ENCODE measurements at regions not wholly inside any gene's neighbourhood (a gene's known extent, or its start where the extent isn't known, plus 50 kb on each side); places are given as distances from the start of the nearest gene placed in this dataset.
A peak's percentile ranks its signal among the peaks of the same experiment; 100 is the strongest.

DNA sequence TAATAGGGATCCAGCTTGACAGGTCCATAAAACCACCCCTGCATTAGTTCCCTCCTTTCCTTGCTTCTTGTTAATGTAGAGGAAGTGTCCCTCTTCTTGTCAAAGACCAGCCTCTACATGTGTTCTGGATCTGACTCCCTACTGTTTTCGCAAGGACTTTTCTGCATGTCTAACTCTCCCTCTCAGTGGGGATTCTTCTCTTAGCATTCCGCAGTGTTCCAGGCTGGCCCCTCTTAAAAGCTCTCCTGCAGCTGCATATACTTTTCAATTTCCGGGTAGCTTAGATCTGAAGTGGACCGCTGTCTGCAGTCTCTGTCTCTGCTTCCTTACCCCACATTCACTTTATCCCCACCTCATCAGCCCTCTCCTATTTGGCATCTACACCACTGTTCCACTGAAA is 96.1 kb upstream of the MAN1A1 start:
- CTCF ChIA-PET: interaction anchor here (0.6 to 0.9 kb wide), 2 partner anchors 297 to 494 kb away, joined by 3 read pairs; no protein-coding TSS in a partner anchor
- H3K27ac Mint-ChIP-seq (ENCODE audit: low read depth, unreplicated experiment): no peak overlapping the region

DNA sequence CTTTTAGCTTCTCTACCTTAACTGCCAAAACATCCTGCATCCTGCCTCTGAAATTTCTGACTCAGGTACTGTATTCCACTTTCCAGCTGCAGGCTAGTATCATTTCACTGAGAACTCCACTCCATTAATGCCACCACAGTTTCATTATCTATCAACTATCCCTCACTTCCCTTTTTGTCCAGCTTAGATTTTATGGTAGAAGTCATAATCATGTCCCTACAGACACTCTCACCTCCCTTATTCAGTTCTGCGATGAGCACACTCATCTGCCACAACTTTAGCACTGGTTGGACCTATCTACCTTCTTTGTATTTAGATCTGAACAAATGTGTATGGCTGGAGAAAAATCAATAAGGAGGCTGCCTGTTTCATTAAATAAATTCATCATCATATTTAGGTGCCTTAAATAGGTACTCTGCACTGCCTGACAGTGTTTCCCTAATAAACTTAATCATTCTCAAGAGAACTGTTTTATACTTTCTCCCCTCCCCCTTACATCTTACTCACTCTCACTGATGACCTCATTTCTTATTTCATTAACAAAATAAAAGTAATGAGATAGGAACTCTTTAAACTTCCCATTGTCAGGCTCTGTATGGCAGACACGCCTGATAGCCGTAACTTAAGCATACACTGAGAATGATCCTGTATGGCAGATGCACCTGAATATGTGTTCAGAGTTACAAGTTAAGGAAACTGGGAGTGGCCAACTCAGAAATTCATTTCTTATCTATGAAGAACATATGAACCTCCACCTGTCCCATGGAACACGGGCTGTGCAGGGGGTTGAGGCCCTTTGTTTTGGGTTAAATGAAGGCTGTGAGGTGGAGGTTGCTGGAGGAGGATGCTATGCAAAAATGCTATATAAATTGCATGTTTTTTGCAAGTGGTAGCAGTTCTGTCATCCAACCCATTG is 95.3 kb upstream of the MAN1A1 start:
- DNase-seq (ENCODE audit: unreplicated experiment): no peak
- Mint-ChIP-seq H3K36me3 (ENCODE audit: insufficient read depth, unreplicated experiment) (no peaks in the 10 kb centered on the region), H3K27me3 (ENCODE audit: insufficient read depth, unreplicated experiment) (no peaks in the 10 kb centered on the region), H3K4me3 (ENCODE audit: unreplicated experiment) (no peak overlapping the region), H3K27ac (ENCODE audit: low read depth, unreplicated experiment) (no peak overlapping the region), H3K9me3 (ENCODE audit: unreplicated experiment) (no peaks in the 10 kb centered on the region), H3K4me1 (ENCODE audit: insufficient read depth, unreplicated experiment) (peaks cover 25% of the 10 kb centered on the region)
- BruUV-seq (replicated peaks): no TSS peak
- TF ChIP-seq, protein P1, sequence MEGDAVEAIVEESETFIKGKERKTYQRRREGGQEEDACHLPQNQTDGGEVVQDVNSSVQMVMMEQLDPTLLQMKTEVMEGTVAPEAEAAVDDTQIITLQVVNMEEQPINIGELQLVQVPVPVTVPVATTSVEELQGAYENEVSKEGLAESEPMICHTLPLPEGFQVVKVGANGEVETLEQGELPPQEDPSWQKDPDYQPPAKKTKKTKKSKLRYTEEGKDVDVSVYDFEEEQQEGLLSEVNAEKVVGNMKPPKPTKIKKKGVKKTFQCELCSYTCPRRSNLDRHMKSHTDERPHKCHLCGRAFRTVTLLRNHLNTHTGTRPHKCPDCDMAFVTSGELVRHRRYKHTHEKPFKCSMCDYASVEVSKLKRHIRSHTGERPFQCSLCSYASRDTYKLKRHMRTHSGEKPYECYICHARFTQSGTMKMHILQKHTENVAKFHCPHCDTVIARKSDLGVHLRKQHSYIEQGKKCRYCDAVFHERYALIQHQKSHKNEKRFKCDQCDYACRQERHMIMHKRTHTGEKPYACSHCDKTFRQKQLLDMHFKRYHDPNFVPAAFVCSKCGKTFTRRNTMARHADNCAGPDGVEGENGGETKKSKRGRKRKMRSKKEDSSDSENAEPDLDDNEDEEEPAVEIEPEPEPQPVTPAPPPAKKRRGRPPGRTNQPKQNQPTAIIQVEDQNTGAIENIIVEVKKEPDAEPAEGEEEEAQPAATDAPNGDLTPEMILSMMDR (IDR thresholded peaks at IDR 0.05; ENCODE audit: unreplicated experiment): no peak
- ChIA-PET CTCF (interaction anchor here (0.6 kb wide), 1 partner anchor 495 kb away, joined by 3 read pairs; no protein-coding TSS in a partner anchor), POLR2A (interaction anchor here (1.2 kb wide), 1 partner anchor 14 kb away, joined by 5 read pairs; no protein-coding TSS in a partner anchor)
- intact Hi-C loops (cut with micrococcal nuclease): loop anchor here (10.0 kb wide), 1 partner anchor 180 kb away; no protein-coding TSS in a partner anchor

More for the DNA sequence above, 96.1 kb upstream of the MAN1A1 start:
- BruUV-seq (replicated peaks): no TSS peak
- POLR2A ChIA-PET: interaction anchor here (1.2 kb wide), 1 partner anchor 14 kb away, joined by 5 read pairs; no protein-coding TSS in a partner anchor
- Mint-ChIP-seq H3K4me1 (ENCODE audit: insufficient read depth, unreplicated experiment) (peaks cover 25% of the 10 kb centered on the region), H3K9me3 (ENCODE audit: unreplicated experiment) (no peaks in the 10 kb centered on the region), H3K4me3 (ENCODE audit: unreplicated experiment) (no peak overlapping the region), H3K36me3 (ENCODE audit: insufficient read depth, unreplicated experiment) (no peaks in the 10 kb centered on the region), H3K27me3 (ENCODE audit: insufficient read depth, unreplicated experiment) (no peaks in the 10 kb centered on the region)
- TF ChIP-seq, protein P1 (IDR thresholded peaks at IDR 0.05; ENCODE audit: unreplicated experiment): no peak
- DNase-seq (ENCODE audit: unreplicated experiment): no peak
- intact Hi-C loops (cut with micrococcal nuclease): loop anchor here (10.0 kb wide), 1 partner anchor 179 kb away; no protein-coding TSS in a partner anchor

DNA sequence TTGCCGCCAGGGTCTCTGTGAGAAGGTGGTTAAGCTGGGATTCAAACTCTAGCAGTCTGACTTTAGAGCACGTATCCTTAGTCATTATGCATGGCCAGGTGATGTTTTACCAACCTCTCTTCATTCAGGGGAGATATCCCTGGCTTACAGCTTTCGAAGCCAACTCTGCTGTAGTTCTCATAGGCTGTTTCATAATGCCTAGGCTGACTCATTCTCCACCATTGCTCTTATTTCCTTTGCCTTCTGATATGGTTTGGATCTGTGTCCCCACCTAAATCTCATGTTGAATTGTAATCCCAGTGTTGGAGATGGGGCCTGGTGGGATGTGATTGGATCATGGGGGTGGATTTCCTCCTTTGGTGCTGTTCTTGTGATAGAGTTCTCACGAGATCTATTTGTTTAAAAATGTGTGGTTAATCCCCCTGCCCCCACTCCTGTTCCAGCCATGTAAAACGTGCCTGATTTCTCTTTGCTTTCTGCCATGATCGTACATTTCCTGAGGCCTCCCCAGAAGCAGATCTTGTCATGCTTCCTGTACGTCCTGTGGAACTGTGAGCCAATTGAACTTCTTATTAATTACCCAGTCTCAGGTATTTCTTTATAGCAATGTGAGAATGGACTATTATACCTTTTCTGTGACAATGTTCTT is 94.6 kb upstream of the MAN1A1 start:
- intact Hi-C loops (cut with micrococcal nuclease): loop anchor here (10.0 kb wide), 1 partner anchor 181 kb away; no protein-coding TSS in a partner anchor
- ChIA-PET CTCF (no interaction called here), POLR2A (no interaction called here)
- Mint-ChIP-seq H3K4me1 (ENCODE audit: insufficient read depth, unreplicated experiment) (peaks cover 25% of the 10 kb centered on the region), H3K4me3 (ENCODE audit: unreplicated experiment) (no peak overlapping the region), H3K9me3 (ENCODE audit: unreplicated experiment) (no peaks in the 10 kb centered on the region), H3K36me3 (ENCODE audit: insufficient read depth, unreplicated experiment) (no peaks in the 10 kb centered on the region), H3K27me3 (ENCODE audit: insufficient read depth, unreplicated experiment) (no peaks in the 10 kb centered on the region), H3K27ac (ENCODE audit: low read depth, unreplicated experiment) (no peak overlapping the region)
- TF ChIP-seq, protein P1 (IDR thresholded peaks at IDR 0.05; ENCODE audit: unreplicated experiment): no peak
- DNase-seq (ENCODE audit: unreplicated experiment): peak; percentile 35
- BruUV-seq (replicated peaks): no TSS peak

DNA sequence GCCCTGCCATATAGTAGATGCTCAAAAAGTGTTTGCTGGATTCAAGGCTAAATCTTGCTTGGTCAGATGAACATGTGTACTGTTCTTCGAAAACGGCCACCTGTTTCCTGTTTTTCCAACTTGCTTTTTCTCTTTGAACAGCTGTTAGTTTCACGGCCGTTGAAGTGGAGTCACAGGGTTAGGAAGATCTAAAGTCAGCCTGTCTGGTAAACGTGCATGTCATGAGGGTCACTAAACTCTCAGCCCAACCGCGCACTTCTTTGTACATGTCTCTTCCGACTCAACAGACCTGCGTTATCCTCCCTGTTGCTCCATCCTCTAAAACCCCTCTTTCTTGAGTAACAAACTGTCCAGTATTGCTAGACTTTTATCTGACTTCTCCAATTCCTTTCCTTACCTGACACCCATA is 93.2 kb upstream of the MAN1A1 start:
- Mint-ChIP-seq H3K4me1 (ENCODE audit: insufficient read depth, unreplicated experiment) (peaks cover 25% of the 10 kb centered on the region), H3K27me3 (ENCODE audit: insufficient read depth, unreplicated experiment) (no peaks in the 10 kb centered on the region), H3K9me3 (ENCODE audit: unreplicated experiment) (no peaks in the 10 kb centered on the region), H3K36me3 (ENCODE audit: insufficient read depth, unreplicated experiment) (no peaks in the 10 kb centered on the region), H3K27ac (ENCODE audit: low read depth, unreplicated experiment) (no peak overlapping the region), H3K4me3 (ENCODE audit: unreplicated experiment) (no peak overlapping the region)
- intact Hi-C loops (cut with micrococcal nuclease): loop anchor here (10.0 kb wide), 1 partner anchor 182 kb away; no protein-coding TSS in a partner anchor
- no peak for DNase-seq (ENCODE audit: unreplicated experiment)
- TF ChIP-seq, protein P1 (IDR thresholded peaks at IDR 0.05; ENCODE audit: unreplicated experiment): no peak
- POLR2A ChIA-PET: no interaction called here
- CTCF ChIA-PET: interaction anchor here (0.6 to 0.7 kb wide), 3 partner anchors 11 to 1309 kb away, joined by 3 to 7 read pairs (median 5); no protein-coding TSS in a partner anchor
- no TSS peak for BruUV-seq (replicated peaks)
